Femur (tissue), 1 donor: ENCODE measurements at regions not wholly inside any gene's neighbourhood (a gene's known extent, or its start where the extent isn't known, plus 50 kb on each side); places are given as distances from the start of the nearest gene placed in this dataset.
"Not testable (repeated sequence)": the region's sequence is repeated elsewhere in the genome, so short reads cannot be mapped to it uniquely, and the experiment has no call there.

ENCODE experiments used
- DNase-seq: peaks from one replicate; pipeline ENCODE4 v3.0.0-alpha.2; 2017

DNA sequence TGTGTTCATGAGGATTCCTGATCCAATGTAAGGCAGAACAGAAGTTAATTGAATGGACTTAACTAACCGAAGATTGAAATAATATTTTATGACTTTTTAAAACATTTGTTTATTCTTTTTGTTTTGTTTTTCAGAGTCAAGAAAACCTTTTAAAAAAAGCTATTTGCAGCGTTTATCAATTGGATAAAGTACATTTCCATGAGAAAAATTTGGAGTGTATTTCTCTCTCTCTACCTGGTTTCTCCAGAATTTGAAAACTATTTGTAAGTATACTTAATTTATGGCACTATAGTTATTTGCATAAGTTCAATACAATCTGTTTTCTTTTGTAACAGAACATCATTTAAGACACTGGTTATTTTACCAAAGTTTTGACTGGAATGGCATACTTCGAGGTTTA lies 208.0 kb upstream of the UBL3 start:
- DNase-seq, result no peak

DNA sequence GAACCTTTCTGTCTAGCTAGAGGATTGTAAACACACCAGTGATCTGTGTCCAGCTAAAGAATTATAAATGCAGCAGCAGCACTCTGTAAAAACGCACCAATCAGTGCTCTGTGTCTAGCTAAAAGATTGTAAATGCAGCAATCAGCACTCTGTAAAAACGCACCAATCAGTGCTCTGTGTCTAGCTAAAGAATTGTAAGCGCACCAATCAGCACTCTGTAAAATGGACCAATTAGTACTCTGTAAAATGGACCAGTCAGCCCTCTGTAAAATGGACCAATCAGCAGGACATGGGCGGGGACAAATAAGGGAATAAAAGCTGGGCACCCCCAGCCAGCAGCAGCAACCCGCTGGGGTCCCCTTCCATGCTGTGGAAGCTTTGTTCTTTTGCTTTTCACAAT lies 204.1 kb upstream of the UBL3 start:
- not testable (repeated sequence) for DNase-seq

DNA sequence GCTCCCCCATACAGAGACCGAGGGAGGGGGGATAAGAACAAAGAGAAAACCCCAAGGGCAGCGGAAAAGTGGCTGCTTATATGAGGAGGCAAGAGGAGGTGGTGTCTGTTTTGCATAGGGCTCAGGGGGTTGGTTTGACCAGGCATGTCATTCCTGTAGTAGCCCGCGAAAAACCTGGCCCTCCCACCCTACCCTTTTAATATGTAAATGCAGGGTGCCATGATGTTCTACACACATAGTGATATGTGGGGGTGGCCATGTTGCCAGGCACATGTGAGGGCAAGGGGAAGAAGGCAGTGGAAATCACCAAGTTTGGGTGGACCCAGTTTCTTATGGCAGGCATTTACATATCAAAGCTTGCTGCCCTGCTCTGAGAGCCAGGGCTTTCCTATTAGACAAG lies 203.5 kb upstream of the UBL3 start:
- no peak for DNase-seq

DNA sequence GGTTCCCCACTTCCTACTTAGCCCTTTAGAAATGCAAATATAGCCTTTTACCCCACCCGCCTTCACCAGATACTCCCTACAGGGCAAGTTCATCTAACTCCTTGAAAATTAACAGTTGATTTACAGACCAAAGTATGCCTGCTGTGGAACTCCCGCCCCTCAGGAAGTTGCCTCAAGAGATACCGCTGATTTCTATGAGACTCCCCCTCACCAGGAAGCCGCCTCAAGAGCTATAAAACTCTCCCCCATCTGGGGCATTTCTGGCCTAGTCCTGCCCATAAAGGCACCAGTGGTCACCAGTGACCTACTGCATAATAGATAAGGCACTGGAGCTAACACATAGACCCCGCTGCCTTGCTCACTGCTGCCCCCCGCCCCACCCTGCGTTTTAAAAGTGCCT lies 201.7 kb upstream of the UBL3 start:
- no peak for DNase-seq

DNA sequence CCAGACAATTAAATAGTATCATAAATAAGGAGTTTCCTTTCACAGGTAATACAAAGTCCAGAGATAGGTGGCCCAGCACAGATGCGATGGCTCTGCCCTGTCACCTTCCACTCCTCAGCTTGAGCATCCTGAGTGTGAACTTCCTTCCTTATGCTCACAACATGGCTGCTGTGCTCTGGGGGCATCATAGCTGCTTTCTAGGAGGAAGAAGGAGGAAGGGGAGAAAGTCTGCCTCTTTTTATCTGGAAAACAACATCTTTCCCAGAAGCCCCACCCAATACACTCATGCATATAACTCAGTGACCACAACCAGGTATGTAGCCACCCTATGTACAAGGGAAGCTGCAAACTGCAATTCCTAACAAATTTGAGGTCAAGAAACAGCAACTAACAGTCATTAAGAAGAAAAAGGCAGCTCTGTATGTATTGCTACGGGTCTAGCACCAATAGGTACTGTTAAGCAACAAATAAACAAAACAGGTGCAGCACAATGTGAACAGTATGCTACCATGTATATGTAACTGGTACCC lies 201.2 kb upstream of the UBL3 start:
- no peak for DNase-seq

DNA sequence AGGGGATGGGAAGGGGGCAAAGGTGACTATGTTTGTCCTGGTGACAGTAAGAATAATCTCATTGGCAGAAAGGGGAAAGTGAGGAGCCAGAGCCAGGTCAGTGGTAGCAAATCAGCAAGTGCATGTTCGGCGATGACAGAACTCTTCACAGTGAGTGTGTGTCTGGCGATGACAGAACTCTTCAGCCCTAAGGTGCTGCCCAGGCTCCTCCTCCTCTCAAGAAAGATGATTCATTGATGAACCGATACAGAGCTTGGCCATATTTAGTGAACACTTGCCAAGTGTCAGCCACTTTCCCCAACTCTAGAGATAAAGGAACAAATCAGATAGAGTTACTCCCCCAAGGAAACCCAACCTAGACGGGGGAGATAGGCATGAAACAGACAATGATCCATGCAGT lies 199.3 kb upstream of the UBL3 start:
- DNase-seq, result no peak

DNA sequence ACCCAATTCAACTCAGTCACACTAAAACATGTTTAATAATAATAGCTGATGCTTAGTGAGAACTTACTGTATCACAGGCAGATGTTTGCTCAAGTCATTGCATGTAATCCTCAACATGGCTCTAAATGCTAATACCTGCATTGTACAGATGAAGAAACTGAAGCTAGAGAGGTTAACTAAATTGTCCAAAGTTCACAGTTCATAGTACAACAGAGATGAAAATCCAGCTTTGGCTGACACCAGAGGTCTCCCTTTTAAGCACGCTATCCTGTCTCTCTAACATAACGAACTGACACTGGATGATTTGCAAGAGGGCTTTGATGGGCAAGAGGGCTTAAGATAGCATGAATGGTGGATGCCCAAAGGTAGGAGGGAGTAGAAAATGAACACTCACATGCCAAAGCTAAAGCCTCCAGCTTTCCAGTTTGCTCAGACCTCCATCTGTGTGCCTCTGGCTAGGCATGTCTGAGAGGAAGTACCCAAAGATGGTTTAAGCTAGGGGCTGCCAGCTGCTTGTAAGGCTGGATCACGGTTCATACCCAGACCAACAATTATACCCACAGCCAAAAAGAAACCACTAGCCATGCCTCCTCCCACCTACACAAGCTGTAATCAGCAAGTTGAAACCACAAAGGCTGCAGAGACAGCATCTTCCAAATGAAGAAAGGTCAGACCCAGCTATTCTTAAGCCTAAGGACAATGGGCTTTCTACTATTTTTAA lies 196.9 kb upstream of the UBL3 start:
- peak; percentile 36 for DNase-seq

DNA sequence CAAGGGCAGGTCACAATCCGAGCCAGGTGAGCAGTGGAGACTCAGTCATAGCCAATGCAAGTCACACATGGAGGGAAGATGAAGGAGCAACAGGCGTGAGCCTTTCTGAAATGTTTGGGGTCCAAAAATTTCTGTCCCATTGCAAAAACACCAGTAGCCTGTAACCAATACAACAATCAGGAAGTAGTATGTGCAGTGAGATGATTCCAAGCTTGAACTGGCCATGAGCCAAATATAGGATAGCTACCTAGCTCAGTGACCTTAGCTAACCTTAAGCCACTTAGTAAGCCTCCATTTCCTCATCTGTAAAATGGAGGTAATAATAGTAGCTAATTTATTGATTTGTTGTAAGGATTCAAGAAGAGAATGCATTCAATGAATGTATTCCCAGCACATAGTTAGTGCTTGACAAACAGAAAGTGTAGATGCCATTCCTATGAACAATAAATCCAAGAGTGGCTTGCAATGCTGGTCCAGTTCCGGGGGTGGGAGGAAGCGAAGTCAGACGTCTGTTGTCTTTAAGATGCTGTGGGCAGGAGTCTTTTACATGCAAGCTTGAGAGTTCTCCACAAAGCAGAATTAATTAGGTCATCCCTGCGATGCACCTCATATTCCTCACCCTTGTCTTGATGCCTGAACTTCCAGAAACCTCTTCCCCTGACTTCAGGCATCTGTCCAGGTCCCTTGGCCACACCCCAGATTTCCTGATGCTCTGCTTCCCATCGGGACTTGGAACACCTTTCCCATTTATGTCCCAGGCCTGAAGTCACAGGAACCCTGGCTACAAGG lies 195.7 kb upstream of the UBL3 start:
- no peak for DNase-seq

DNA sequence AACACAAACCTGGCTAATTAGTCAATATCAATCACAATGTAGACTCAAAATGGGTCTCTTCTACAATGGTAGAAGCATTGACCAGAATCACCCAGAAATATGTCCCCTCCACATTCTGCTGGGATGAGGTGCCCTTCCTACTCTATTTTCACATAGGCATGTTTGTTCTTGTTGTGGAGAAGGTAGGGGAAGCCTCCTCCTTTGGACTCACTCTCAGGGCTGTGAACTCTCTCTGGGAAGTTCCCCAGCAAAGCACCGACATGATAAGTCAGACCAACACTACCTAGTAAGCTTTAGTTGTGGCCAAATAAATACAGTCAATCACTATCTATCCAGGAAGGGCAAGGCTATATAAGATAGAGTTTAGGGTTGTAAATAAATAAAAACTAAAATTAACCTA lies 194.5 kb upstream of the UBL3 start:
- DNase-seq, result no peak

DNA sequence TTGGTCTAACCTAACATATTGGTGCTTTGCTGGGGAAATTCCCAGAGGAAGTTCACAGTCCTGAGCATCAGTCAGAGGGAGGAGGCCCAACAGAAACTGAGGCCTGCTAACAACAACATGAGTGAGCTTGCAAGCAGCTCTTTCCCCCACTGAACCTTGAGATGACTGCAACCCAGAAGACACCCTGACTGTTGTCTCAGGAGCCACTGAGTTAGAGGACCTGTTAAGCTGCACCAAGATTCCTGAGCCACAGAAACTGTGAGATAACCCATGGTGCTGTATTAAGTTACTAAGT lies 193.2 kb upstream of the UBL3 start:
- no peak for DNase-seq

DNA sequence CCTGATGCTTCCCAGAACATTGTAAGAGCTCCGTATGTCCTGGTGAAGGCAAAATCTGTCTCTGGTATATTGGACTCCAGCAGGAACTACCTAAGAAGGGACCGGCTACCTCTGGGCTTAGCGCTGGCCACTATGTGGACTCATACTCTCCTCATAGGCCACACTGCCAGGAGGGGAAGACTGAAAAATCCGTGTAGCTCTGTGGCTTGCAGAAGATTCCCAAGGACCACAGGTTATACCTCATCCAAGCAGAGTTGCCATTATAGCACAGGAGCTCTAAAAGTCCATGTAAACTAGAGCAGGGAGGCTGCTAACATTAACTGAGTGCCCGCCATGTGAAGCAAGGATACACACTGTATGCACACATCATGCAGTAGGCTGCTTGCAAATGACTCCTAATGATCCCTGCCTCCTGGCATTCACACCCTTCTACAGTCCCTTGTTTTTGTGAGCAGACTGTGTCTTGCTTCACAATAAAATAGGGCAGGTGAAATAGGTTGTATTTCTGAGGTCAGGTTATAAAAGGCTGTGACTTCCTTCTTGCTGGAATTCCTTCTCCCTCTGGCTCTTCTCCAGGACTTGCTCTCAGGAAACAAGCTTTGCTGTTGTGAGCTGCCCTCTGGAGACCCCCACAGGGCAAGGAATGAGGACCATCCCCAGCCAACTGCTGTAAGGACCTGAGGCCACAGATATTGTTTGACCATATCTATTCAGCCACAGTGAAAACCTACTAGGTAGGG lies 192.6 kb upstream of the UBL3 start:
- DNase-seq, result no peak

DNA sequence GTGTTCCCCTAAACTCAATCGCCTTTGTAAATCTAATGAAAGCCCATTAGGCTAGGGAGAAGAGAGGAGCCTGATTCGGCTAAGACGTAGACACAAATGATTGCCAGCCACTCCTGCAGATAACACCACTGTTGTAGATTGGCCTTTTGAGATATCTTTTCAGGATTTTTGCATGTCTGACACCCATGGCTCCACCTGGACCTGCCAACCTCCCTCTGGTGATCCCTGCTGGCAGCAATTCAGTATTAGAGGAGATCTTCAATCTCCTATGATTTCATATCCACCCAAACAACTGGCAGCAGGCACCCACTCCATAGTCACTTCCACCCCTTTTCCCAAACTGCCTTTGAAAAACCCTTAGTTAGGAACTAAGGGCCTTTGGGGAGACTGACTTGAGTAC lies 191.9 kb upstream of the UBL3 start:
- no peak for DNase-seq

DNA sequence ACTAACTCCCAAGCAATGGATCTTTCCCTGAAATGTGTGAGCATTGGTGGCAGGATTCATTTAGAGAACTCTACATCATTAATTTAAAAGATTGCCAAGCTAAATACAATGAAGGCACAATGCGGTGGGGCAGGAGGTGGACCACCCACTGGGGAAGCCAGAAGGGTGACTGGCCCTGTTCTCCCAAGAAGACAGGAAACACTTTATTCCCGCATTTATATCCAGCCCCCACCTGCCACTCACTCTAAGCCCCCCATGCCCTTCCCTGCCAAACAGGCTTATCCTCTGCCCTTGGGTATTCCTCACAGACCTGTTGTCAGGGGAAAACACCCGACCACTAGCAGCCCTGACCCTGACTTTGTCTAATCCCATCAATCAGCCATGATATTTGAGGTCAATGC lies 189.1 kb upstream of the UBL3 start:
- no peak for DNase-seq

DNA sequence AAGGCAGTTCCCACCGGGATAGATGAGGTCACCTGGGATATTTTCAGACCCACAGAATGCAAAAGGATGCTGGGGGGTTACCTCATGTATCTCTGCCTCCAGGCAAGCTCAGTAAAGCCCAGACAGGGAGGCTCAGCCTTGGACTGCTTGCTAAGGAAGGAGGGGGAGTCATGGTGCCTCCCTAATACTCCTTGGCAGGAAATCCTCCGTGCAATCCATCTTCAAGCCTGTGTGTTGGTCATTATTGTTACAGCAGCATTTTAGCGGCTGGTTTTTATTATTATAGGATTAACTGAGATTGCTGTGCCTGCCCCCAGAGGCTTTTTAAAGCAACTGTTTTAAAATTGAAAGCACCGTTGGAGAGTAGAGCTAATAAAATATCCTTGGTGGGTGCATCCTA lies 188.5 kb upstream of the UBL3 start:
- no peak for DNase-seq

DNA sequence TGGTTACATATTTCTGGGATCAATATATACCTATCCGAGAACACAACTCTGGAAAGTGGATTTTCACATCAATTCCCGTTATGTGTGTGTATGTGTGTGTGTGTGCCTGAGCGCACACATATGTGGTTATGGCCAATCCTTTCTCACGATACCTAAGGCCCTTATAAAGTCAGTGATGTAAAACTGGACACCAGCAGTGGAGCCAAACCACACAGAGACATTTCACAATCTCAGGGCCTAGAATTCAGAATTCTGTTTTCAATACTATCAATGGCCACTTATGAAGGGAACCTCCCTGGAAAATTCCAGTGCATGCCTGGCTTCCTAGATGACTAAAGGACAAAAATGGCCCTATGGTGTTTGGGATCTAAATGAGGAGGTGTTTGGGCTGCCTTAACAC lies 187.3 kb upstream of the UBL3 start:
- DNase-seq, result no peak

DNA sequence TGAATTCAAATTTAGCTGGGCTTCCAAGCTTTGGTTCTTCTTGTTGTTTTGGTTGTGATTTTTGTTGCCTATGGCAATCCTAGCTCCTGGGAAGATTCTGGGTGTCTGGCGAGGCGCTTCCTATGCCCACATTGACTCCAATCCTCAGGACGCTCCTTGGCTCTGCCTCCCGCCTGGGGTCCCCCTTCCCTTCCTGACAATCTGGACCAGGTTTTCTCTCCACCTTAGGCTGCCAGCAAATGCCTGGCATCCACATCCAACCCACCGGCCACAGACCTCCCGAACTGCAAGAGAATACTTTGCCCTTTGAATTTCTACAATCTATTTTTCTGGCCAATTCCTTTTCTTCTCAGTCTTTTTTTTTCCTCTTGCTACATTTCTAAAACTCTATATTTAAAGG lies 186.9 kb upstream of the UBL3 start:
- peak; percentile 37 for DNase-seq

DNA sequence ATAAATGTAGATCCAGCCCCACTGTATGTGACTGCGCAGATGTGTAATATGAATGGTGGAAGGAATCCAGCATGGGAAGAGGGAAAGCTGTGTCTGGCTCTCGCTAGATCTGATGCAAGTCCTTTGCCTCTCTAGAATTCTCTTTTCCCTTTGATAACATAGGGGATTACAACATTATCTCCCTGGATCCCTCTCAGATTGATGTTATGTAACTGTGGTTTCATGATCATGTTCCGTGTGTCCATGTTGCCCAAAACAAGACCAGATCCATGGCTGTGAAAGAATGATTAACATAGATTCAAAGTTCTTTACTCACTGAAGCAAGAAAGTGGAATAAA lies 184.0 kb upstream of the UBL3 start:
- DNase-seq, result no peak

DNA sequence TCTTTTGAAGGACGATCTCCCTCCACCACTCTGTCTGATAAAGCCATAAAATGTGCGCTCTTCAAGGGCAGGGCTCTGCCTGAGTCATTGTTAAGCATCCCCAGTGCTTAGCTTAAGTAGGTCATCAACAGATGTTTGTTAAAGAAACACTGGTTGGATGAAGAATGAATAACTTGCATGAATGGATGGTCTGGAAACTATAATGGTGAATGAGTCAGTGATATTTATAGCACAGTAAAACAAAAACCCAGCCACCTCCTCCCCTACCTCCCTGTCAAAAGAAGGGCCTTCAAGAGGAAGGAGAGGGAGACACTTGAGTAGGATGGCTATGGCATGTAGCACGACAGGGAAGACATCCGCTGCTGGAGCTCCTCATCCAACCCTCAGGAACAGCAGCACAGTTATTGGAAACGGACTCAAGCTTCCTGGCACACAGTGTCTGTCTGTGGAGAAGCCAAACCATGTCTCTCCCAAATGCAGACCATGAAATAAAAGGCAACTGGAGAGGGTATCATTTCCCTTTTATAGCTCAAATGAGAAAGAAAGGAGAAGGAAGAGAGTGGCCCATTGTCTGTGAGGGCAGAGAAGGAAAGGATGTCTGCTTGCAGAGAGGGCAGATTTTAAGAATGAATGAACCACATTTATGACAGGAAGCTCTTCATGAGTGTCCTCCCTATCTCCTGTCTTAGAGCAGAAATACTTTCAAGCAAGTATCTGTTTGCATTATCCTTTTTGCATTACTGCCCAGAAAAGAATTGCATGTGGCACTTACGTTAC lies 183.5 kb upstream of the UBL3 start:
- no peak for DNase-seq

DNA sequence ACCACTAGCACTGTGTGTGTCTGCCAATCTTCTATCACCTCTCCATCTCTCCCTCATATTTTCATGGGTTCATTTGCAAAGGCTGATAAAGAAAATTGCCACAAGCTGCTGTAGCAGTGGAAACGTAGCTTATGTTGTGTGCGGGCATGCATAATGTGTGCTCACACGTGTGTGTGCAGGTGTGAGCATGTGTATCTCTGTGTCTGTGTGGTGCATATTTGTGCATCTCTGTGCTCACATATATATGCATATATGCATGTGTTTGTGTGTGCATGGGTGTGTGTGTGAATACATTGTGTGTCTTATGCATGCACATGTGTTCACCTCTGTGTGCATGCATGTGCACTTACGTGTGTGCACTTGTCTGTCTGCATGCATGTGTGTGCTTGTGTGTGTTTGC lies 181.8 kb upstream of the UBL3 start:
- DNase-seq, result no peak

DNA sequence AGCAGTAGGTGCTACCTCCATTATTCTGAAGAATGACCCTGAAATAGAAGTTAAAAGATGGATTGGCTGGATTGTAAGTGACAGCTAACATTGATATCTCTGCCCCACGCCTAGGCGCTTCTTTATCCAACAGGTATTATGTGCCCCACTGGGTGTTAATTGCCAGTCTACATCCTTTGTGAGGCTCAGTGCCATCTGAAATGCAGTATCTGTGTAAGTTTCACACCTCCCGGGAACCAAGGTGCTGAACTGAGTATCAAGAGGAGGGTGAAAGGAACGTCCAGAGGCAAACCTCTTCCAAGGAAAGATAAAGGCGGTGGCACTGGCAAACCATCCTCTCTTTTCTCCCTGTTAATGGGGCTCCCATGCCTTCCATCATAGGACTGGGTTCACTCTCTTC lies 181.1 kb upstream of the UBL3 start:
- no peak for DNase-seq

DNA sequence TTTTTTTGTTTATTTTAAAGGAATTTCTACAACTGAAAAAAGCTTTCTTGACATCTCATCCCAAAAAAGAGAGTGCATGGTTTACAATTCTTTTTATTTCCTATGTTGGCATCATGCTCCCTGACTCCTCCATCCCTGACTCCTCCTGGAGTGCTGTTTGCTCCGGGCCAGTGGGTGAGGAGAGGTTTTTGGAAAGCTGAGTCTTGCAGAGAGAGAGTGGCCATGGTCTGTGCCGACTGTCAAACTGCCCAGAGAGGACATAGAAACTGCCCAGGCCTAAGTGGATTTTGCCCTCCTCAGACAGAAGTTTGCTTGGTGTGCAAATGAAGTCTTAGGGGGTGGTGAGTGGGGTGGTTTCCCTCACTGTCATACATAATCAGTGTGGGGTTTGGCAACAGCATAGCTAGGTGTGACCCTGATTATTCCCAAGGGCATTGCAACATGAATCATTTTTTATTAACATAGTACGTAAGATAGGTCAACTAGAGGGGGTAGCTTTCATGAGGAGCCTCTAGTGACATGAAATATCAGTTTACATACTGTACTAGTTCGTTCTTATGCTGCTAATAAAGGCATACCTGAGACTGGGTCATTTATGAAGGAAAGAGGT lies 179.8 kb upstream of the UBL3 start:
- no peak for DNase-seq

DNA sequence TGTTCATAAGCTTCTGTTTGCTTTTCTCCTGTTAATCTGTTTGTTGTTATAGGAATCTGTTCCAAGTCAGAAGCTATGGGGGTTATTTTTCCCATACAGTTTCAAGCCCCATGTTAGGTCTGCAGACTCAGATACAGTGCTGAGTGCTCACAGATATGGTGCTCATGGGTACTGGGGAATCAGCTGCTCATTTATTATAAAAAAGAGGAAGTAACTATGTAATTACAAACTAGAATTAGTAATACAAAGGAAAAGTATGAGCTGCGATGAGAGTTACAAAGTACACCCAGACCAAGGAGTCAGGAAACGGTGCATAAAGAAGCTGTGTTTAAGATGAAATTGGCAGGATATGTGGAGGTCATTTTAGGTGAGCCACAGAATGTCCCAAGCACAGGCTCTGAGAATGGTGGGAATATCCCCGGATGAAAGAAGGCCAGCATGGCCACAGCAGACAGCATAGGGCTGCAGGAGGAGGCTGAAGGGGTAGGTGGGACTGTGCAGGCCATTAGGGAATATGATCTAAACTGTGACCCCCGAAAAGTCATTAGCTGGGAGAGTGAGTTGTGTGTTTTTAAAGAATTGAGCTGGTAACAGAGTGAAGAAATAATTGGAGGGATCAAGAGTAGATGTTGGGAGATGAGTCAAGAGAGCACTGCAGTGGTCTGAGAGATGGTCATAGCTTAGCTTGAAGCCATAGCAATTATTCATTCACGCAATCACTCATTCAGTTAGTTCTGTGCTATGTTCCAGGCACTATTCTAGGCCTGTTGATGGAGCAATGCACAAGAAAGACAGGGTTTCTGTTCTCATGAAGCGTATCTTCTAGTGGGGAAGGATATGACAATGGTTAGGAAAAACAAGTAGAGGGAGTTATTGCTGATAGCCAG lies 177.4 kb upstream of the UBL3 start:
- DNase-seq, result no peak
